IMR-90 (cell line): ENCODE measurements at regions not wholly inside any gene's neighbourhood (a gene's known extent, or its start where the extent isn't known, plus 50 kb on each side); places are given as distances from the start of the nearest gene placed in this dataset.

ENCODE experiments used
- ATAC-seq: fragments of 200-7000 bp; cut with Tn5 transposase; 2 replicates; pipeline ENCODE4 v1.9.1; 2020; ENCODE audit warnings: low read depth, mild to moderate bottlenecking, moderate library complexity
- BruUV-seq: library from RNA; stranded (reverse); fragments of 400-500 nt; replicated peaks from 2 replicates; lab custom pipeline; 2021; lab: Mats Ljungman, UMichigan
- CTCF ChIA-PET: fragments of 300-600 bp; formaldehyde crosslinking; extraction: SDS; loops from one replicate; lab custom pipeline; 2021; ENCODE audit warnings: antibody characterized with exemption; lab: Yijun Ruan, JAX
- POLR2A ChIA-PET: fragments of 300-600 bp; sonication (Branson Sonifier 250); formaldehyde crosslinking; loops from one replicate; lab custom pipeline; 2022; ENCODE audit warnings: antibody characterized with exemption; ENCODE audit not compliant: unreplicated experiment; lab: Charles Lee
- DNase-seq: peaks from one replicate; pipeline ENCODE4 v3.0.0; 2013
- H2AFZ ChIP-seq: replicated peaks from 2 replicates; pipeline ENCODE3; 2013; ENCODE audit warnings: low read length, mild to moderate bottlenecking; ENCODE audit not compliant: poor library complexity
- H2AK5ac ChIP-seq: 2 replicates; pipeline ENCODE4 v1.6.1; 2013; ENCODE audit warnings: low read depth, low read length, inconsistent platforms
- H2AK9ac ChIP-seq: replicated peaks from 2 replicates; pipeline ENCODE3; 2013; ENCODE audit warnings: mild to moderate bottlenecking, low read depth, low read length, moderate library complexity; ENCODE audit not compliant: poor library complexity
- H2BK120ac ChIP-seq: 2 replicates; pipeline ENCODE4 v1.6.1; 2013; ENCODE audit warnings: low read depth, low read length, inconsistent platforms
- H2BK15ac ChIP-seq: 3 replicates; pipeline ENCODE4 v1.6.1; 2013; ENCODE audit warnings: low read depth, low read length, inconsistent platforms
- H2BK20ac ChIP-seq: 2 replicates; pipeline ENCODE4 v1.6.1; 2013; ENCODE audit warnings: low read depth, mild to moderate bottlenecking, inconsistent platforms, low read length, moderate library complexity
- H2BK5ac ChIP-seq: 2 replicates; pipeline ENCODE4 v1.6.1; 2013; ENCODE audit warnings: mild to moderate bottlenecking, low read depth, low read length, inconsistent platforms; ENCODE audit not compliant: poor library complexity, severe bottlenecking
- H3K14ac ChIP-seq: replicated peaks from 2 replicates; pipeline ENCODE4 v1.6.1; 2013; ENCODE audit warnings: low read depth, low read length, inconsistent platforms
- H3K18ac ChIP-seq: 2 replicates; pipeline ENCODE4 v1.6.1; 2013; ENCODE audit warnings: low read depth, low read length, control low read depth
- H3K23ac ChIP-seq: 2 replicates; pipeline ENCODE4 v1.6.1; 2013; ENCODE audit warnings: low read depth, low read length, inconsistent platforms
- H3K27ac ChIP-seq: 2 replicates; pipeline ENCODE4 v1.5.1; 2013; ENCODE audit warnings: mild to moderate bottlenecking, control low read depth, low read length; ENCODE audit not compliant: insufficient read depth
- H3K27me3 ChIP-seq: 2 replicates; pipeline ENCODE4 v1.6.1; 2013; ENCODE audit warnings: low read length; ENCODE audit not compliant: control insufficient read depth, insufficient read depth
- H3K36me3 ChIP-seq: 2 replicates; pipeline ENCODE4 v1.6.1; 2013; ENCODE audit warnings: low read length, mixed read lengths; ENCODE audit not compliant: control insufficient read depth, insufficient read depth
- H3K4ac ChIP-seq: 2 replicates; pipeline ENCODE4 v1.6.1; 2013; ENCODE audit warnings: low read depth, low read length, inconsistent platforms
- H3K4me1 ChIP-seq: 2 replicates; pipeline ENCODE4 v1.6.1; 2013; ENCODE audit warnings: low read length, mixed read lengths; ENCODE audit not compliant: control insufficient read depth, insufficient read depth
- H3K4me2 ChIP-seq: 2 replicates; pipeline ENCODE4 v1.6.1; 2013; ENCODE audit warnings: low read depth, mild to moderate bottlenecking, control low read depth, low read length, moderate library complexity
- H3K4me3 ChIP-seq: 2 replicates; pipeline ENCODE4 v1.5.1; 2013; ENCODE audit warnings: low read depth, mild to moderate bottlenecking, control low read depth, low read length, moderate library complexity; ENCODE audit not compliant: insufficient read depth
- H3K56ac ChIP-seq: 2 replicates; pipeline ENCODE4 v1.6.1; 2013; ENCODE audit warnings: low read length, inconsistent platforms; ENCODE audit not compliant: insufficient read depth; ENCODE audit errors: extremely low read depth
- H3K79me1 ChIP-seq, 2 experiments: 2 replicates each; pipeline ENCODE4 v1.6.1; 2013; ENCODE audit warnings: low read length in 2 of 2, inconsistent platforms in 1 of 2, low read depth in 1 of 2
- H3K9ac ChIP-seq: 2 replicates; pipeline ENCODE4 v1.6.1; 2013; ENCODE audit warnings: low read depth, low read length, control low read depth
- H3K9me1 ChIP-seq: 2 replicates; pipeline ENCODE4 v1.6.1; 2013; ENCODE audit warnings: low read length, inconsistent platforms; ENCODE audit not compliant: insufficient read depth
- H3K9me3 ChIP-seq: 2 replicates; pipeline ENCODE4 v1.6.1; 2013; ENCODE audit warnings: low read length; ENCODE audit not compliant: control insufficient read depth, insufficient read depth
- H4K20me1 ChIP-seq: 2 replicates; pipeline ENCODE4 v1.6.1; 2013; ENCODE audit warnings: low read length, inconsistent platforms; ENCODE audit not compliant: insufficient read depth
- H4K5ac ChIP-seq: 2 replicates; pipeline ENCODE4 v1.6.1; 2013; ENCODE audit warnings: mild to moderate bottlenecking, low read depth, low read length, control low read depth
- H4K8ac ChIP-seq, 2 experiments: 2 replicates each; pipeline ENCODE4 v1.6.1; 2013; ENCODE audit warnings: low read depth in 2 of 2, low read length in 2 of 2, control low read depth in 1 of 2, inconsistent platforms in 1 of 2
- H4K91ac ChIP-seq: 2 replicates; pipeline ENCODE4 v1.6.1; 2013; ENCODE audit warnings: low read depth, low read length, inconsistent platforms; ENCODE audit not compliant: insufficient read depth
- CEBPB ChIP-seq: IDR thresholded peaks from 2 replicates; pipeline ENCODE4 v1.6.1; 2012; ENCODE audit warnings: low read depth, low read length, improper control_type of control experiment
- CHD1 ChIP-seq: IDR thresholded peaks from 2 replicates; pipeline ENCODE4 v1.6.1; 2012; ENCODE audit warnings: low read depth, low read length, improper control_type of control experiment
- CTCF ChIP-seq: conservative IDR thresholded peaks from 2 replicates; pipeline ENCODE4 v1.5.1; 2012; ENCODE audit warnings: mild to moderate bottlenecking, low read depth, low read length, improper control_type of control experiment
- FOS ChIP-seq: fragments of 150-350 bp; IDR thresholded peaks from 2 replicates; pipeline ENCODE4 v1.6.1; 2016; ENCODE audit warnings: low read depth, low read length
- MAFK ChIP-seq: IDR thresholded peaks from 2 replicates; pipeline ENCODE4 v1.6.1; 2012; ENCODE audit warnings: low read depth, low read length, improper control_type of control experiment
- MAZ ChIP-seq: IDR thresholded peaks from 2 replicates; pipeline ENCODE4 v1.6.1; 2012; ENCODE audit warnings: low read depth, mild to moderate bottlenecking, low read length, improper control_type of control experiment, moderate library complexity, borderline replicate concordance
- MXI1 ChIP-seq: IDR thresholded peaks from 2 replicates; pipeline ENCODE4 v1.6.1; 2012; ENCODE audit warnings: low read depth, mild to moderate bottlenecking, low read length, moderate library complexity, borderline replicate concordance
- NFE2L2 ChIP-seq: fragments of 150-350 bp; IDR thresholded peaks from 2 replicates; pipeline ENCODE4 v1.6.1; 2016; ENCODE audit warnings: low read depth, mild to moderate bottlenecking, low read length
- POLR2A ChIP-seq: IDR thresholded peaks from 2 replicates; pipeline ENCODE4 v1.6.1; 2012; ENCODE audit warnings: mild to moderate bottlenecking, low read depth, low read length
- RCOR1 ChIP-seq: IDR thresholded peaks from 2 replicates; pipeline ENCODE4 v1.6.1; 2012; ENCODE audit warnings: mild to moderate bottlenecking, low read length, improper control_type of control experiment; ENCODE audit not compliant: insufficient replicate concordance
- RFX5 ChIP-seq: IDR thresholded peaks from 2 replicates; pipeline ENCODE4 v1.8.0; 2012; ENCODE audit warnings: low read depth, mild to moderate bottlenecking, low read length, moderate library complexity
- SMC3 ChIP-seq: fragments of 150-350 bp; IDR thresholded peaks from 2 replicates; pipeline ENCODE4 v1.6.1; 2016; ENCODE audit warnings: low read depth, mild to moderate bottlenecking, antibody characterized with exemption, low read length, moderate library complexity
- USF2 ChIP-seq: fragments of 150-350 bp; IDR thresholded peaks from 2 replicates; pipeline ENCODE4 v1.6.1; 2017; ENCODE audit warnings: mild to moderate bottlenecking, antibody characterized with exemption, low read length, low read depth
- WGBS, 2 experiments: methylation state at CpG; one replicate each; pipeline versions ENCODE4 v1.1.5 to v1.1.7; 2013; ENCODE audit warnings: missing lambda C conversion rate in 2 of 2; ENCODE audit not compliant: insufficient read length in 1 of 2; ENCODE audit errors: extremely low coverage in 2 of 2; 5-methylcytosine and 5-hydroxymethylcytosine counted together
- dilution Hi-C: fragments of 300-500 bp; cut with HindIII; formaldehyde crosslinking; loops from one replicate; pipeline ENCODE4 v1.14.3; 2018; ENCODE audit warnings: low sequenced_read_pairs; ENCODE audit not compliant: unreplicated experiment
- in situ Hi-C: fragments of 300-500 bp; cut with MboI; formaldehyde crosslinking; loops from 3 replicates; pipeline ENCODE4 v1.14.3; 2019; ENCODE audit warnings: low sequenced_read_pairs, inconsistent platforms, mixed read lengths
- intact Hi-C: fragments of 100-400 bp; cut with micrococcal nuclease; formaldehyde crosslinking; loops from 2 replicates; pipeline ENCODE4 v1.10.0; 2022

GRCh38 chr21:23009360-23009759 lies 2011.2 kb downstream of the NCAM2 start:
- Histone ChIP-seq H3K9ac (no peak overlapping the region), H4K8ac (no peak overlapping the region), H4K20me1 (no peaks in the 10 kb centered on the region), H3K79me1 (no peaks in the 10 kb centered on the region), H3K4me3 (no peak overlapping the region), H3K9me1 (no peaks in the 10 kb centered on the region), H3K27ac (no peak overlapping the region), H2BK5ac (no peak overlapping the region), H2BK120ac (no peak overlapping the region), H3K9me3 (peaks cover 8% of the 10 kb centered on the region), H2AK5ac (no peak overlapping the region), H2BK20ac (no peak overlapping the region), H4K91ac (no peak overlapping the region), H4K5ac (no peak overlapping the region), H3K18ac (no peak overlapping the region), H3K4me1 (no peaks in the 10 kb centered on the region), H3K36me3 (no peaks in the 10 kb centered on the region), H3K56ac (no peak overlapping the region), H3K23ac (no peak overlapping the region), H3K27me3 (no peaks in the 10 kb centered on the region), H3K14ac (no peak overlapping the region), H3K4me2 (no peak overlapping the region), H2BK15ac (no peak overlapping the region), H2AK9ac (no peak overlapping the region), H2AFZ (no peak overlapping the region), H3K4ac (no peak overlapping the region)
- dilution Hi-C loops = no loop called here
- ATAC-seq (no peak), DNase-seq (no peak)
- no CpG with 5 or more reads among the region's 3 CpGs for WGBS, 2 experiments
- in situ Hi-C loops = no loop called here
- intact Hi-C loops = no loop called here
- ChIA-PET CTCF (no interaction called here), POLR2A (no interaction called here)
- BruUV-seq = no TSS peak
- no peak for TF ChIP-seq MAZ
- no peak for TF ChIP-seq SMC3
- TF ChIP-seq NFE2L2 = no peak
- no peak for TF ChIP-seq CHD1
- TF ChIP-seq USF2 = no peak
- no peak for TF ChIP-seq POLR2A
- TF ChIP-seq MAFK = no peak
- TF ChIP-seq CTCF = no peak
- no peak for TF ChIP-seq RCOR1
- no peak for TF ChIP-seq CEBPB
- no peak for TF ChIP-seq MXI1
- TF ChIP-seq FOS = no peak
- TF ChIP-seq RFX5 = no peak
